K562 (cell line): ENCODE measurements at regions not wholly inside any gene's neighbourhood (a gene's known extent, or its start where the extent isn't known, plus 50 kb on each side); places are given as distances from the start of the nearest gene placed in this dataset.
A peak's percentile ranks its signal among the peaks of the same experiment; 100 is the strongest.

ENCODE experiments used
- ARNT ChIP-seq, 2 experiments: fragments of 450-650 bp; IDR thresholded peaks; 2 replicates each; pipeline ENCODE4 v1.6.1; 2016; ENCODE audit warnings: mild to moderate bottlenecking in 1 of 2
- BDP1 ChIP-seq: IDR thresholded peaks from 3 replicates; pipeline ENCODE4 v1.6.1; 2011; ENCODE audit not compliant: insufficient read length, insufficient read depth
- BRF1 ChIP-seq: IDR thresholded peaks from 3 replicates; pipeline ENCODE4 v1.6.1; 2011; ENCODE audit warnings: borderline replicate concordance, mild to moderate bottlenecking; ENCODE audit not compliant: insufficient read length; ENCODE audit errors: extremely low read depth
- CREBBP ChIP-seq: IDR thresholded peaks from one replicate; pipeline ENCODE4 v1.6.1; 2012; ENCODE audit warnings: low read depth, mild to moderate bottlenecking, control low read depth, inconsistent platforms, low read length
- EWSR1 ChIP-seq: fragments of 450-650 bp; IDR thresholded peaks from 2 replicates; pipeline ENCODE4 v1.6.1; 2018; ENCODE audit warnings: borderline replicate concordance, mild to moderate bottlenecking, low read depth, moderate library complexity; ENCODE audit not compliant: partially characterized antibody
- FOSL1 ChIP-seq: fragments of 200-800 bp; sonication (Bioruptor generic); conservative IDR thresholded peaks from 2 replicates; pipeline ENCODE4 v1.6.1; 2016; ENCODE audit warnings: missing genetic modification characterization, missing compliant biosample characterization
- HDAC8 ChIP-seq: fragments of 450-650 bp; IDR thresholded peaks from 2 replicates; pipeline ENCODE4 v1.6.1; 2016; ENCODE audit warnings: mild to moderate bottlenecking, missing genetic modification characterization, moderate library complexity, missing compliant biosample characterization
- IRF2 ChIP-seq: sonication (generic); formaldehyde crosslinking; IDR thresholded peaks from 2 replicates; pipeline ENCODE4 v1.8.1; 2022; ENCODE audit warnings: mild to moderate bottlenecking, missing genetic modification reagents
- MTA2 ChIP-seq: fragments of 450-650 bp; IDR thresholded peaks from 2 replicates; pipeline ENCODE4 v1.6.1; 2016; ENCODE audit warnings: low read depth
- POLR3G ChIP-seq: IDR thresholded peaks from 2 replicates; pipeline ENCODE4 v1.6.1; 2011; ENCODE audit not compliant: insufficient read length, insufficient replicate concordance; ENCODE audit errors: extremely low read depth
- RBFOX2 ChIP-seq: fragments of 200-400 bp; formaldehyde crosslinking; IDR thresholded peaks from 2 replicates; pipeline ENCODE4 v1.6.1; 2017; ENCODE audit warnings: low read depth, mild to moderate bottlenecking, low read length, moderate library complexity
- SMARCC2 ChIP-seq: fragments of 450-650 bp; IDR thresholded peaks from 2 replicates; pipeline ENCODE4 v1.6.1; 2017; ENCODE audit warnings: antibody characterized with exemption, moderate library complexity, mild to moderate bottlenecking, low read depth
- SP2 ChIP-seq: IDR thresholded peaks from 2 replicates; pipeline ENCODE4 v1.6.1; 2011; ENCODE audit warnings: mild to moderate bottlenecking, low read depth, low read length, moderate library complexity; ENCODE audit not compliant: poor library complexity, severe bottlenecking; ENCODE audit errors: extremely low read depth
- TF ChIP-seq, protein P1 (sequence below): IDR thresholded peaks from 3 replicates; pipeline ENCODE4 v1.6.1; 2011; ENCODE audit warnings: borderline replicate concordance, mild to moderate bottlenecking, moderate library complexity; ENCODE audit not compliant: insufficient read length; ENCODE audit errors: extremely low read depth
- TF ChIP-seq, protein P2 (sequence below): sonication (generic); formaldehyde crosslinking; IDR thresholded peaks from 2 replicates; pipeline ENCODE4 v1.8.0; 2022; ENCODE audit warnings: mild to moderate bottlenecking, low read depth, missing genetic modification reagents
- TF ChIP-seq, protein P3 (sequence below), 2 experiments: fragments of 450-650 bp in 1 of 2; sonication (generic) in 1 of 2; formaldehyde crosslinking in 1 of 2; IDR thresholded peaks in 1 of 2; conservative IDR thresholded peaks in 1 of 2; 2 replicates each; pipeline versions ENCODE4 v1.6.1 to v1.8.1; 2016 to 2023; ENCODE audit warnings: mild to moderate bottlenecking in 2 of 2, moderate library complexity in 2 of 2, inconsistent platforms in 1 of 2, missing genetic modification reagents in 1 of 2

DNA sequence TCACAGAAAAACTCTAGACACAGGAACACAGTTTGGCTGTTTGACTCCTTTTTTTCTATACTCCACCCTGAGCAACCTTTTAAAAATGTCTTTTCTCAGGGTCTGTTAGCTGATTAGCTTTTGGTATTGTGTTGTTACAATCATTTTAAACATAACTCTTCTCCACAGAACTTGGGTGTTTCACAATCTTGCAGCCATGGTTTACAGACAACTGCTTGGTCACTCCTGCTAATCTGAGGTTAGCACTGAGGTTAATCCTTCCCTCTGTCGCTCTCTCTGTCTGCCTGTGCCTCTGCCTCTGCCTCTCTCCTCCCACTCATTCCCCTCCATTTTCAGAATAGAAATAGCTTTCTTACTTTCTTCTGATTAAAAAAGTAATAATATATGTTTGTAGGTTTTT lies 62.4 kb upstream of the ZBED5 start (continued):
- no peak for TF ChIP-seq RBFOX2
- no peak for TF ChIP-seq BRF1
- TF ChIP-seq SMARCC2: peak; percentile 79
- TF ChIP-seq BDP1: no peak
- TF ChIP-seq, protein P1, sequence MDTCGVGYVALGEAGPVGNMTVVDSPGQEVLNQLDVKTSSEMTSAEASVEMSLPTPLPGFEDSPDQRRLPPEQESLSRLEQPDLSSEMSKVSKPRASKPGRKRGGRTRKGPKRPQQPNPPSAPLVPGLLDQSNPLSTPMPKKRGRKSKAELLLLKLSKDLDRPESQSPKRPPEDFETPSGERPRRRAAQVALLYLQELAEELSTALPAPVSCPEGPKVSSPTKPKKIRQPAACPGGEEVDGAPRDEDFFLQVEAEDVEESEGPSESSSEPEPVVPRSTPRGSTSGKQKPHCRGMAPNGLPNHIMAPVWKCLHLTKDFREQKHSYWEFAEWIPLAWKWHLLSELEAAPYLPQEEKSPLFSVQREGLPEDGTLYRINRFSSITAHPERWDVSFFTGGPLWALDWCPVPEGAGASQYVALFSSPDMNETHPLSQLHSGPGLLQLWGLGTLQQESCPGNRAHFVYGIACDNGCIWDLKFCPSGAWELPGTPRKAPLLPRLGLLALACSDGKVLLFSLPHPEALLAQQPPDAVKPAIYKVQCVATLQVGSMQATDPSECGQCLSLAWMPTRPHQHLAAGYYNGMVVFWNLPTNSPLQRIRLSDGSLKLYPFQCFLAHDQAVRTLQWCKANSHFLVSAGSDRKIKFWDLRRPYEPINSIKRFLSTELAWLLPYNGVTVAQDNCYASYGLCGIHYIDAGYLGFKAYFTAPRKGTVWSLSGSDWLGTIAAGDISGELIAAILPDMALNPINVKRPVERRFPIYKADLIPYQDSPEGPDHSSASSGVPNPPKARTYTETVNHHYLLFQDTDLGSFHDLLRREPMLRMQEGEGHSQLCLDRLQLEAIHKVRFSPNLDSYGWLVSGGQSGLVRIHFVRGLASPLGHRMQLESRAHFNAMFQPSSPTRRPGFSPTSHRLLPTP: no peak
- TF ChIP-seq CREBBP: no peak
- no peak for TF ChIP-seq EWSR1
- TF ChIP-seq ARNT (IDR thresholded peaks at IDR 0.05): peak; percentile 60 to 91; a peak in 3 of 4 replicates
- TF ChIP-seq, protein P2, sequence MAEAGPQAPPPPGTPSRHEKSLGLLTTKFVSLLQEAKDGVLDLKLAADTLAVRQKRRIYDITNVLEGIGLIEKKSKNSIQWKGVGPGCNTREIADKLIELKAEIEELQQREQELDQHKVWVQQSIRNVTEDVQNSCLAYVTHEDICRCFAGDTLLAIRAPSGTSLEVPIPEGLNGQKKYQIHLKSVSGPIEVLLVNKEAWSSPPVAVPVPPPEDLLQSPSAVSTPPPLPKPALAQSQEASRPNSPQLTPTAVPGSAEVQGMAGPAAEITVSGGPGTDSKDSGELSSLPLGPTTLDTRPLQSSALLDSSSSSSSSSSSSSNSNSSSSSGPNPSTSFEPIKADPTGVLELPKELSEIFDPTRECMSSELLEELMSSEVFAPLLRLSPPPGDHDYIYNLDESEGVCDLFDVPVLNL (CRISPR knock-in tag): no peak
- no peak for TF ChIP-seq POLR3G
- no peak for TF ChIP-seq FOSL1 (tag)
- TF ChIP-seq IRF2 (CRISPR knock-in tag): no peak
- peak; percentile 59; the same call in 1 of the 2 replicates for TF ChIP-seq MTA2
- TF ChIP-seq, protein P3, sequence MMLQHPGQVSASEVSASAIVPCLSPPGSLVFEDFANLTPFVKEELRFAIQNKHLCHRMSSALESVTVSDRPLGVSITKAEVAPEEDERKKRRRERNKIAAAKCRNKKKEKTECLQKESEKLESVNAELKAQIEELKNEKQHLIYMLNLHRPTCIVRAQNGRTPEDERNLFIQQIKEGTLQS (IDR thresholded peaks at IDR 0.05): peak; percentile 58
- TF ChIP-seq, protein P3 (CRISPR knock-in tag; conservative IDR thresholded peaks at IDR 0.05): no peak
- TF ChIP-seq HDAC8: no peak
- TF ChIP-seq SP2: no peak
